ENCODE measurements at regions not wholly inside any gene's neighbourhood (a gene's known extent, or its start where the extent isn't known, plus 50 kb on each side); places are given as distances from the start of the nearest gene placed in this dataset.
A peak's percentile ranks its signal among the peaks of the same experiment; 100 is the strongest.

DNA sequence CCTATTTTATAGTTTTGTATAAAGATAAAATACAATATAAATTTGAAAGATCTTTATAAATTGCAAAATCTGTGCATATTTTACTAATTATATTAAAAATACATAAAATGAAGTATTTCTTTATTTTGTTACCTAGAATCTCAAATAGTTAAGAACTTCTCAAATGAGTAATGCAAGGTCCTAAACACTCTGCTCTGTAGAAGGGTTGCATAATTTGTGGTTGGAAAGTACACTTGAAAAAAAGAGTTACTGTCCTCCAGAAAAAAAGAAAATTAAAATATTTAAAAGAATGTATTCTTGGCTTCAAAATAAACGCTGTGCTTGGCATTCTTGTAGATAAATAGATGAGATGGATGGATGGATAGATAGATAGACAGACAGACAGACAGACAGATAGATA, 428.8 kb upstream of the CDH6 start:
- ATAC-seq (ENCODE audit: low read depth), result no peak
- H3K9me3 ChIP-seq (ENCODE audit: severe bottlenecking), result no peaks in the 10 kb centered on the region
- no peak overlapping the region for H3K4me3 ChIP-seq (ENCODE audit: severe bottlenecking)
- H3K36me3 ChIP-seq (ENCODE audit: low read depth), result no peaks in the 10 kb centered on the region
- H3K4me1 ChIP-seq (ENCODE audit: insufficient read depth, poor library complexity, severe bottlenecking), result peaks cover 2% of the 10 kb centered on the region
- H3K27ac ChIP-seq (ENCODE audit: poor library complexity, severe bottlenecking), result no peak overlapping the region
- TF ChIP-seq, protein P1, sequence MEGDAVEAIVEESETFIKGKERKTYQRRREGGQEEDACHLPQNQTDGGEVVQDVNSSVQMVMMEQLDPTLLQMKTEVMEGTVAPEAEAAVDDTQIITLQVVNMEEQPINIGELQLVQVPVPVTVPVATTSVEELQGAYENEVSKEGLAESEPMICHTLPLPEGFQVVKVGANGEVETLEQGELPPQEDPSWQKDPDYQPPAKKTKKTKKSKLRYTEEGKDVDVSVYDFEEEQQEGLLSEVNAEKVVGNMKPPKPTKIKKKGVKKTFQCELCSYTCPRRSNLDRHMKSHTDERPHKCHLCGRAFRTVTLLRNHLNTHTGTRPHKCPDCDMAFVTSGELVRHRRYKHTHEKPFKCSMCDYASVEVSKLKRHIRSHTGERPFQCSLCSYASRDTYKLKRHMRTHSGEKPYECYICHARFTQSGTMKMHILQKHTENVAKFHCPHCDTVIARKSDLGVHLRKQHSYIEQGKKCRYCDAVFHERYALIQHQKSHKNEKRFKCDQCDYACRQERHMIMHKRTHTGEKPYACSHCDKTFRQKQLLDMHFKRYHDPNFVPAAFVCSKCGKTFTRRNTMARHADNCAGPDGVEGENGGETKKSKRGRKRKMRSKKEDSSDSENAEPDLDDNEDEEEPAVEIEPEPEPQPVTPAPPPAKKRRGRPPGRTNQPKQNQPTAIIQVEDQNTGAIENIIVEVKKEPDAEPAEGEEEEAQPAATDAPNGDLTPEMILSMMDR (IDR thresholded peaks at IDR 0.05; ENCODE audit: poor library complexity, severe bottlenecking), result no peak
- DNase-seq (ENCODE audit: low spot score), result no peak
- peaks cover 15% of the 10 kb centered on the region for H3K27me3 ChIP-seq (ENCODE audit: insufficient read depth, poor library complexity, severe bottlenecking)

DNA sequence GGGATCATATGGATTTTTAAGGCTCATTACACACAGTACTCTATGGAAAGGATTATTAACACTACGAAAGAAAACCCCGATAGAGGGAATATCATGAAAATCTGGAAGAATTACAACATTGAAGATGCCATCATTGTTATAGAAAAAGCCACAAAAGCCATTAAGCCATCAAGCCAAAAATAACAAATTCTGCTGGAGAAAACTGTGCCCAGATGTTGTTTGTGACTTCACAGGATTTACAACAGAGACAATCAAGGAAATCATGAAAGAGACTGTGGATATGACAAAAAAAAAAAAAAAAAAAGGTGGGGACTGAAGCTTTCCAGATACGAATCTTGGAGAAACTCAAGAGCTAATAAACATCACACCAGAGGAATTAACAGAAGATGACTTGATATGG, 433.8 kb upstream of the CDH6 start:
- Histone ChIP-seq H3K36me3 (ENCODE audit: low read depth) (no peaks in the 10 kb centered on the region), H3K27me3 (ENCODE audit: insufficient read depth, poor library complexity, severe bottlenecking) (peaks cover 10% of the 10 kb centered on the region), H3K4me3 (ENCODE audit: severe bottlenecking) (no peak overlapping the region), H3K9me3 (ENCODE audit: severe bottlenecking) (no peaks in the 10 kb centered on the region), H3K4me1 (ENCODE audit: insufficient read depth, poor library complexity, severe bottlenecking) (no peaks in the 10 kb centered on the region), H3K27ac (ENCODE audit: poor library complexity, severe bottlenecking) (no peak overlapping the region)
- no peak for DNase-seq (ENCODE audit: low spot score)
- TF ChIP-seq, protein P1 (IDR thresholded peaks at IDR 0.05; ENCODE audit: poor library complexity, severe bottlenecking), result no peak
- ATAC-seq (ENCODE audit: low read depth), result no peak

DNA sequence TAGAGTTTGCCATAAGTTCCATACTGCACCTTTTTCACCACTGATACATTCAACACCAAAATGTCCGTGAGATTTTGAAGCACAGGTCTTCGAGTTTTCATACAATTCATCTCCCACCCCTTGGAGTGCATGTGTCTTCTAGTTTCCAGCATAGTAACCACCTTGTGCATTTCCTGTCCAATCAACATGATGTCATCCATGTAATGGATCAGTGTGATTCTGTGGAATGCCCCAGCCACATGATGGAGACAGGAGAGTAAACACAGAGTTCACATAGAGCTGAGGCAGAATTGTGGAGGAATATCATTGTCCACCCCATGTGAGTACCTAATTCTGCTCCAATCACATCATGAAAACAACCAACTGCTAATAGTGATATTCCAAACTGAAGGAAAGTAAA, 441.5 kb upstream of the CDH6 start:
- Histone ChIP-seq H3K27ac (ENCODE audit: poor library complexity, severe bottlenecking) (no peak overlapping the region), H3K27me3 (ENCODE audit: insufficient read depth, poor library complexity, severe bottlenecking) (no peaks in the 10 kb centered on the region), H3K36me3 (ENCODE audit: low read depth) (no peaks in the 10 kb centered on the region), H3K9me3 (ENCODE audit: severe bottlenecking) (no peaks in the 10 kb centered on the region), H3K4me3 (ENCODE audit: severe bottlenecking) (no peak overlapping the region), H3K4me1 (ENCODE audit: insufficient read depth, poor library complexity, severe bottlenecking) (no peaks in the 10 kb centered on the region)
- TF ChIP-seq, protein P1 (IDR thresholded peaks at IDR 0.05; ENCODE audit: poor library complexity, severe bottlenecking), result no peak
- no peak for DNase-seq (ENCODE audit: low spot score)
- ATAC-seq (ENCODE audit: low read depth), result no peak

DNA sequence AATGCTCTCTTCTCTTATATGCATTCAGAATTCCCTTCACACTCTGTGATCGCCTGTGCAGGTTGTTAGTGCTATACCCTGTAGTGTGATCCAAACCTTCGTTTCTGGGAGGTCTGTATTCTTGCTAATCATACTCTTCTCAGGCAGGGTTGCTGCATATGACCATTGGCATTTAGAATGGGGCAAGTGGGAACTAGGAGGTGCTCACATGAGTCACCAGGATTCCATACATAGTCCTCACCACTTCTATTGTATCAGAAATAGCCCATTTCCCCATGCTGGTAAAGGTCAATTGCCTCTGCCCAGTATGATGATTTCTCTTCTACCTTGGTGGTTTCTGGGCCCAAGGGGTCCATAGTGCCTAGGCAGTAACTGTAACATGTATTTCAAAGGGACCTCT, 443.5 kb upstream of the CDH6 start:
- ATAC-seq (ENCODE audit: low read depth) (peak; percentile 52; the same call in 2 of the 3 replicates), DNase-seq (ENCODE audit: low spot score) (no peak)
- H3K9me3 ChIP-seq (ENCODE audit: severe bottlenecking), result no peaks in the 10 kb centered on the region
- TF ChIP-seq, protein P1 (IDR thresholded peaks at IDR 0.05; ENCODE audit: poor library complexity, severe bottlenecking), result no peak
- H3K27me3 ChIP-seq (ENCODE audit: insufficient read depth, poor library complexity, severe bottlenecking), result no peaks in the 10 kb centered on the region
- no peaks in the 10 kb centered on the region for H3K36me3 ChIP-seq (ENCODE audit: low read depth)
- no peak overlapping the region for H3K4me3 ChIP-seq (ENCODE audit: severe bottlenecking)
- H3K27ac ChIP-seq (ENCODE audit: poor library complexity, severe bottlenecking), result no peak overlapping the region
- no peaks in the 10 kb centered on the region for H3K4me1 ChIP-seq (ENCODE audit: insufficient read depth, poor library complexity, severe bottlenecking)

DNA sequence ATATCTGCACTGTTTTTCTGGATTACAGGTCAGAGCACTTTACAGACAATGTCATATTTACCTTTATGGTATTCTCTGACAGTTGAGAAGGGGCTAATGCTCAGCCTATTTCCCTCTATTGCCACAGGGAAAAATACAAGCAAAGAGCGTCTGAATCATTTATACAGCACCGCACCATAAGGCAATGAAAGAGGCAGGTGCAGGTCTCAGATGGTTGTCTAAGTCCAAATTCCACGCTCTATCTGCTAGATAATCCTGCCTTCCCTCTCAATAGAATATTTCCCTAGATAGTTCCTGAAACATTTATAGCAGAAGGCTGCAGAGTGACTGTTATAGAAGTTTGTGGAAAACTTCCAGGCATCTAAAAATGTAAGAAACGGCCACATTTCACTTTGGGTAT, 446.1 kb upstream of the CDH6 start:
- H3K36me3 ChIP-seq (ENCODE audit: low read depth), result no peaks in the 10 kb centered on the region
- H3K9me3 ChIP-seq (ENCODE audit: severe bottlenecking), result no peaks in the 10 kb centered on the region

More for the DNA sequence above, 446.1 kb upstream of the CDH6 start:
- no peak for ATAC-seq (ENCODE audit: low read depth)
- Histone ChIP-seq H3K4me1 (ENCODE audit: insufficient read depth, poor library complexity, severe bottlenecking) (no peaks in the 10 kb centered on the region), H3K4me3 (ENCODE audit: severe bottlenecking) (no peak overlapping the region), H3K27me3 (ENCODE audit: insufficient read depth, poor library complexity, severe bottlenecking) (peaks cover 10% of the 10 kb centered on the region), H3K27ac (ENCODE audit: poor library complexity, severe bottlenecking) (no peak overlapping the region)
- TF ChIP-seq, protein P1 (IDR thresholded peaks at IDR 0.05; ENCODE audit: poor library complexity, severe bottlenecking), result no peak
- DNase-seq (ENCODE audit: low spot score), result no peak
